Neural cell (in vitro differentiated cells): ENCODE measurements at regions not wholly inside any gene's neighbourhood (a gene's known extent, or its start where the extent isn't known, plus 50 kb on each side); places are given as distances from the start of the nearest gene placed in this dataset.
A peak's percentile ranks its signal among the peaks of the same experiment; 100 is the strongest.

Source experiments
- H2AFZ ChIP-seq: fragments of 200-600, 300-800 bp; sonication (generic), shearing (Covaris generic); 2 replicates; pipeline ENCODE4 v1.6.0; 2014; ENCODE audit warnings: low read depth, mild to moderate bottlenecking, antibody characterized with exemption, low read length, moderate library complexity
- H3F3A ChIP-seq: fragments of 200-600 bp; shearing (Covaris generic); 2 replicates; pipeline ENCODE4 v1.6.1; 2016; ENCODE audit warnings: mild to moderate bottlenecking, moderate library complexity, mixed read lengths, antibody characterized with exemption, low read length; ENCODE audit not compliant: insufficient read depth, poor library complexity, severe bottlenecking
- H3K27ac ChIP-seq: fragments of 200-600, 300-800 bp; sonication (generic), shearing (Covaris generic); 2 replicates; pipeline ENCODE4 v1.5.1; 2014; ENCODE audit warnings: mild to moderate bottlenecking, low read length, moderate library complexity
- H3K27me3 ChIP-seq: fragments of 300-800, 200-600 bp; sonication (generic), shearing (Covaris generic); 2 replicates; pipeline ENCODE4 v1.6.0; 2014; ENCODE audit warnings: mild to moderate bottlenecking, low read depth, low read length, moderate library complexity; ENCODE audit not compliant: insufficient read depth
- H3K36me3 ChIP-seq: fragments of 300-800, 200-600 bp; sonication (generic), shearing (Covaris generic); 2 replicates; pipeline ENCODE4 v1.5.1; 2014; ENCODE audit warnings: mild to moderate bottlenecking, antibody characterized with exemption, low read length, moderate library complexity; ENCODE audit not compliant: insufficient read depth
- H3K4me2 ChIP-seq: fragments of 300-800, 200-600 bp; sonication (generic), shearing (Covaris generic); 2 replicates; pipeline ENCODE4 v1.6.0; 2014; ENCODE audit warnings: mild to moderate bottlenecking, low read length
- H3K4me3 ChIP-seq: fragments of 300-800, 200-600 bp; sonication (generic), shearing (Covaris generic); 2 replicates; pipeline ENCODE4 v1.5.1; 2014; ENCODE audit warnings: mild to moderate bottlenecking, low read length, moderate library complexity
- H3K79me2 ChIP-seq: fragments of 200-600 bp; shearing (Covaris generic); replicated peaks from 2 replicates; pipeline ENCODE4 v1.6.0; 2014; ENCODE audit warnings: mild to moderate bottlenecking, low read length, moderate library complexity; ENCODE audit not compliant: insufficient read depth
- H3K9ac ChIP-seq: fragments of 300-800, 200-600 bp; sonication (generic), shearing (Covaris generic); 2 replicates; pipeline ENCODE4 v1.6.1; 2016; ENCODE audit warnings: mild to moderate bottlenecking, low read length, mixed read lengths
- H3K9me2 ChIP-seq: fragments of 200-600 bp; shearing (Covaris generic); 2 replicates; pipeline ENCODE4 v1.6.1; 2016; ENCODE audit warnings: mild to moderate bottlenecking, low read length, mixed read lengths; ENCODE audit not compliant: insufficient read depth
- H3K9me3 ChIP-seq: fragments of 200-600, 300-800 bp; sonication (generic), shearing (Covaris generic); 2 replicates; pipeline ENCODE4 v1.6.1; 2016; ENCODE audit warnings: mild to moderate bottlenecking, mixed run types, low read length, moderate library complexity, mixed read lengths
- H4K20me1 ChIP-seq: fragments of 200-600 bp; shearing (Covaris generic); 2 replicates; pipeline ENCODE4 v1.6.1; 2016; ENCODE audit warnings: mild to moderate bottlenecking, mixed run types; ENCODE audit not compliant: insufficient read depth
- CTCF ChIP-seq: fragments of 450-650 bp; IDR thresholded peaks from 2 replicates; pipeline ENCODE4 v1.5.1; 2014; ENCODE audit warnings: antibody characterized with exemption, mild to moderate bottlenecking, moderate library complexity; ENCODE audit not compliant: poor library complexity, severe bottlenecking
- EP300 ChIP-seq: fragments of 450-650 bp; conservative IDR thresholded peaks from 2 replicates; pipeline ENCODE4 v1.6.1; 2014; ENCODE audit warnings: antibody characterized with exemption, mild to moderate bottlenecking, moderate library complexity; ENCODE audit not compliant: poor library complexity, severe bottlenecking
- EZH2 ChIP-seq: fragments of 200-600, 300-800 bp; shearing (Covaris generic), sonication (generic); IDR thresholded peaks from 2 replicates; pipeline ENCODE4 v1.6.1; 2014; ENCODE audit warnings: antibody characterized with exemption, low read length, borderline replicate concordance, mild to moderate bottlenecking; ENCODE audit not compliant: insufficient read depth, poor library complexity, severe bottlenecking
- MXI1 ChIP-seq: fragments of 450-650 bp; conservative IDR thresholded peaks from 2 replicates; pipeline ENCODE4 v1.6.1; 2014; ENCODE audit warnings: antibody characterized with exemption, mild to moderate bottlenecking; ENCODE audit not compliant: poor library complexity, severe bottlenecking
- POLR2AphosphoS5 ChIP-seq: IDR thresholded peaks from 2 replicates; pipeline ENCODE4 v1.6.1; 2012
- RAD21 ChIP-seq: fragments of 450-650 bp; conservative IDR thresholded peaks from 2 replicates; pipeline ENCODE4 v1.6.1; 2014; ENCODE audit warnings: antibody characterized with exemption, mild to moderate bottlenecking, moderate library complexity
- REST ChIP-seq: IDR thresholded peaks from 2 replicates; pipeline ENCODE4 v1.6.1; 2012; ENCODE audit warnings: borderline replicate concordance
- SMC3 ChIP-seq: fragments of 450-650 bp; conservative IDR thresholded peaks from 2 replicates; pipeline ENCODE4 v1.6.1; 2014; ENCODE audit warnings: antibody characterized with exemption, mild to moderate bottlenecking, moderate library complexity; ENCODE audit not compliant: poor library complexity
- TAF1 ChIP-seq: IDR thresholded peaks from 2 replicates; pipeline ENCODE4 v1.6.1; 2012; ENCODE audit warnings: low read depth

GRCh38 chr15:94122516-94122915, 108.8 kb upstream of the MCTP2 start:
- H3K4me2 ChIP-seq: no peak overlapping the region
- TF ChIP-seq MXI1 (no peak), EP300 (no peak), TAF1 (no peak), REST (no peak), RAD21 (no peak), SMC3 (no peak), CTCF (no peak), EZH2 (no peak), POLR2AphosphoS5 (no peak)
- no peak overlapping the region for H3K9ac ChIP-seq
- no peak overlapping the region for H3K4me3 ChIP-seq
- H3K36me3 ChIP-seq: no peaks in the 10 kb centered on the region
- H3K79me2 ChIP-seq: no peaks in the 10 kb centered on the region
- no peaks in the 10 kb centered on the region for H3K9me3 ChIP-seq
- no peak overlapping the region for H3K27ac ChIP-seq
- H3F3A ChIP-seq: no peaks in the 10 kb centered on the region
- no peaks in the 10 kb centered on the region for H3K9me2 ChIP-seq
- H4K20me1 ChIP-seq: no peaks in the 10 kb centered on the region
- no peaks in the 10 kb centered on the region for H3K27me3 ChIP-seq
- H2AFZ ChIP-seq: no peak overlapping the region

- Histone ChIP-seq H3K27me3 (no peaks in the 10 kb centered on the region), H3F3A (no peaks in the 10 kb centered on the region), H3K9me2 (no peaks in the 10 kb centered on the region), H3K36me3 (no peaks in the 10 kb centered on the region), H3K4me2 (no peak overlapping the region), H3K4me3 (no peak overlapping the region), H4K20me1 (no peaks in the 10 kb centered on the region), H2AFZ (no peak overlapping the region), H3K9me3 (no peaks in the 10 kb centered on the region), H3K79me2 (no peaks in the 10 kb centered on the region), H3K9ac (no peak overlapping the region), H3K27ac (no peak overlapping the region)
- peak; percentile 100 for TF ChIP-seq SMC3
- TF ChIP-seq POLR2AphosphoS5: no peak
- no peak for TF ChIP-seq MXI1
- TF ChIP-seq CTCF: peak; percentile 100
- peak; percentile 100 for TF ChIP-seq RAD21
- no peak for TF ChIP-seq EZH2
- TF ChIP-seq REST: no peak
- no peak for TF ChIP-seq EP300
- TF ChIP-seq TAF1: no peak
Measured at GRCh38 chr15:94119923-94120775, 111.2 kb upstream of the MCTP2 start.
